ENCODE measurements at regions not wholly inside any gene's neighbourhood (a gene's known extent, or its start where the extent isn't known, plus 50 kb on each side); places are given as distances from the start of the nearest gene placed in this dataset.
"Not testable (repeated sequence)": the region's sequence is repeated elsewhere in the genome, so short reads cannot be mapped to it uniquely, and the experiment has no call there.

DNA sequence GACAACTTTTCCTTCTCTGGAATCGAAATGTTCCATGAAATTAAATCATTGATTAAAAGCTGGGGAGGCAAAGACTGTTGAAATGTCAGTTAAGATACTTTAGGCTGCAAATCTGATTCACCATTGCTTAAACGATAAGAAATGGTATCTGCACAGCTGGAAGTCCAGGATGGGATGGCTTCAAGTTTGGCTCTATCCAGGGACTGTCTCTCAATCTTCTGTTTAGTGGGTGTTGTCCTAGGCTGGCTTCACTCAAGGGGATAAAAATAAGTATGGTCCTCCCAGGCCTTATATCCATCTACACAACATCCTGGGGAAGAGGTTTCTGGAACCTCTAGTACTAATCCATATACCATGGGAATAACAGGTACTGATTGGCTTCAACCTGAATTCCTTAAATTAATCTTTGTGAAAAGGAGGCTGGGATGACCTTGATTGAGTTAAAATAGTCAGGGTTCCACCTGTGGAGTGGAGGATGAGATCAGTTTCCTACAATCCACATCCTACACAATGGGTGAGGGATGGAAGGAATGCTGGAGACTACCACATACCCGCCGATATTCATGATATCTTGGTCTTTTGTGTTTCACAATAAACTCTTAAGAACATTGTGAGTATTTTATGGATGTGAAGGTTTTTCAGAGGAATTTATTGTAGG lies 156.0 kb upstream of the L3MBTL4 start:
- no peak for DNase-seq (ENCODE audit: low spot score)

DNA sequence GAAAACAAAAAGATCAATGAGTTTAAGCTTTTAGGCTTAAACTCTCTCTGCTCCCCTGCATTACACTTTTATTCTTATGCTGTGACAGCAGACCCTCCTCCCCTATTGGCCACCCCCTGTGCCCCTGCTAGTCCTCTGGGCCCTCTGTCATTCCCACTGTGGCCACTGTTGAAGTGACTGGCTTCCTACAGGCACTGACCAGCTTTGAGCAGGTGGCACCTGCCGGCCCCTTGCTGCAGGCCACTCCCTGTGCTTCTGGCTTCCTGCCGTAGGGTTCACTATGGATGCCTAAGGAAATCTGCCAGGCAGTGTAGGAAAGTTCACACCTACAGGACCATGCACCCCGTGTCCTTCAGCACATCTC lies 156.5 kb upstream of the L3MBTL4 start:
- DNase-seq (ENCODE audit: low spot score) = no peak

DNA sequence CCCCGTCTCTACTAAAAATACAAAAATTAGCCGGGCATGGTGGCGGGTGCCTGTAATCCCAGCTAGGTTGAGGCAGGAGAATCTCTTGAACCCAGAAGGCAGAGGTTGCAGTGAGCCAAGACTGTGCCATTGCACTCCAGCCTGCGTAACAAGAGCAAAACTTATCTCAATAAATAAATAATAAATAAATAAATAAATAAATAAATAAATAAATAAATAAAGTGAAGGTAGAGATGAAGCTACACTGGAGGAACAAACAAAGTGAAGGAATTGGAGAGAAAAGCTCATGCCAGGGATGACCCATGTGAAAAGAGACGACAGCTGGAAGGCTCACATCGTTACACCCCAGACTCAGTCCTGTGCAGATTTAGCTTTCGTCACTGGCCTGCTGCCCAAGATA lies 157.3 kb upstream of the ARHGAP28 start:
- not testable (repeated sequence) for DNase-seq (ENCODE audit: low spot score)

DNA sequence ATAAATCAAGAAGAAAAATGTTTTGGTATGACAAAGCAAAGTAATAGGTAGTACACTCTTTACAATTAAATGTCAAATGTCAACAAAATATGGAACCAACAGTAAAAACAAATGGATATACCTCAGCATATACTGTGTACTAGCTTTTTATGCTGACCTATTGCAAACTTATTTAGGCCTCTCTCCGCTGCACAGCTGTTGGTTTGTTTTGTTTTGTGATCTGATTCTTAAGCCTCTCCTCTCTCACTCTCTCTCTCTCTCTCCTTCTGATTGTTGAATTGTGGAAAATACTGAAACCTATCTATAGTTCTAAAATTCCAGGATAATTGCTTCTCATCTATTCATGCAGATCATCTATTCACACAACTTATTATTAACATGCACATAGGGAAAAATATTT lies 154.9 kb upstream of the ARHGAP28 start:
- DNase-seq (ENCODE audit: low spot score) = no peak

DNA sequence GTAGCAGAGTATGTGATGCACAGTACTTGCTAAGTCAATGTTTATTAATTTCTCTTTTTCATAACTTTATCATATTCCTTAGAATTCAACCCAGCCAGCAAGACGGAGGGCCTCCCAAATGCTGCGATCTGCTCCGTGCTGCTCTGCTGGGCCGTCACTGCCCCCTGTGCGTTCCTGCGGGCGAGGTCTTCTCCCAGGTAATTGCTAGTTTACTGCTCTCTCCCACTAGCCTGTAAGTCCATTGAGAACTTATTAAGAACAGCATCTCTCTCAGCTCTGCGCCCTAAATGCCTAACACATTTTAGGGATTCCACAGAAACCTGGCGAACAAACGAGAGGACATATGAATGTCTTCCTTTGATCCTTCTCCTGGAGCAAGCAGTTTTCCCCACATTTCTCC lies 153.6 kb upstream of the ARHGAP28 start:
- no peak for DNase-seq (ENCODE audit: low spot score)

- DNase-seq (ENCODE audit: low spot score) = no peak
Measured at GRCh38 chr18:6576718-6577375, 152.7 kb upstream of the ARHGAP28 start.

GRCh38 chr18:6578686-6579085 lies 150.8 kb upstream of the ARHGAP28 start:
- DNase-seq (ENCODE audit: low spot score) = no peak

DNA sequence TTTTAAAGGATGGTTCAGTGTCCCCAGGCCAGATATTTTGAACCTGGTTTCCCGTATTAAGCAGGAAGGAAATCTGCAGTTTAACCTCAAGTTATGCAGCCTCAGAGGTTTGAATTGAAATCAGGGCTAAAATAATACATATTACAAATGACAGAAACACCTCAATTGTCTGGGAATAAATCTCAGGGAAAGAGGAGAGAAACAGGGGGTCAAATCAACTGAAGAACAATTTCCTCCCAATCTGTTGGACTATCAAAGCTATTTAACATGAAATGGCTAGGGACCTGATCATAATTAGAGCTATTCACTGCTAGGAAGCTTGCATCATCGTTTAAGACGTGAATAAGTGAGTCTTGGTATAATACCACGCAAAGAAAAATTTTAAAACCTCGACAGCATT lies 150.0 kb upstream of the ARHGAP28 start:
- DNase-seq (ENCODE audit: low spot score) = no peak

- DNase-seq (ENCODE audit: low spot score) = no peak
Measured at GRCh38 chr18:6580401-6580800, 149.1 kb upstream of the ARHGAP28 start.

- DNase-seq (ENCODE audit: low spot score) = no peak
Measured at GRCh38 chr18:6589923-6590322, 139.6 kb upstream of the ARHGAP28 start.

DNA sequence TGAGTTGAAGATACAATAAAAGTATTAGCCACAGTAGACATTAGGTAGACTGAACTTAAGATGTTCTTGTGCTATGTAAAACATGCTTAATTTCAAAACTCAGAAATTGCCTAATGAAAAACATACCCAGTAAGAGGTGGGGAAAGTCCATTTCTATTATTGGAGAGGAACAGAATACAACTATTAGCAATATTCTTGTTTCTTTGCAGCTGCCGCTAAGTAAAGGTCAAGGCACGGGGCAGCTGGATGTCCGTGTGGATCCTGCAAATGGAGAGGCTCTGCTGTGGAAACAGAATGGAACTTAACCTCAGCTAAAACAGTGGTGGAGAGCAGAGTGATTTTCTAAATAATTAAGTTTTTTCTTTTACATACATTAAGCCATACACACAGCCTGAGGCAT lies 139.2 kb upstream of the ARHGAP28 start:
- DNase-seq (ENCODE audit: low spot score) = no peak

DNA sequence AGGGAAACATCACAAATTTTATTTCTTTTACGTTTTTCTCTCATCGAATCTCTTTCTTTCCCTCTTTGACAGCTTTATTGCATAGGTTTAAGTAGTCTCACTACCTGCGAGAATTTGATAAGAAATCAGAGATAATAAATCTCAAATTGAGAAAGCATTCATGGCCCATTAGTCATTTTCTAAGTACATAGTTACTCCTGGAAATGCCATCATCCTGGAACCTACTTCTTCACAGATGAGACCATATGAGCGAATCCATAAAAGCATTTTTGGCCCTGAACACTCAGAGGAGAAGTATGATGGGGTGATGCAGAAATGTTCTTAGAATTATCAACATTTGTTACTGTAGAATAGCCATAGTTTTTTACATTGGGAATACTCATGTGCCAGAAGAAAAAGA lies 138.0 kb upstream of the ARHGAP28 start:
- no peak for DNase-seq (ENCODE audit: low spot score)

DNA sequence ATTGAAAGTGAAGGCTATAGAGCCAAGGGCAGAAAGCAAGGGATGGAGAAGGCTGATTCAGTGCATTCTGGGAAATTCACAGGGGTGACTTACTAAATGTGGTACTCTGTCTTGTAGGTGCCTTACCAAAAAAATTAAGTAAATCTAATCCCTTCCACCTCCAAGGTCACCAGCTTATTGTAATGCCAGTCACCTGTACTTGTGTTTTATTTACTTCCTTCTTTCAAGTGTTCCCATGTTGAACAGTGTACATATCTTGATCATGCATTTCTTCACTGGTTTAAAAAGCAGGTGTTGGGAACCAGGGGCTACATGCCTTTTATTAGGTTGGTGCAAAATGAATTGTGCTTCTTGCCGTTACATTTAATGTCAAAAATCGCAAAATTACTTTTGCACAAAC lies 137.0 kb upstream of the ARHGAP28 start:
- no peak for DNase-seq (ENCODE audit: low spot score)

DNA sequence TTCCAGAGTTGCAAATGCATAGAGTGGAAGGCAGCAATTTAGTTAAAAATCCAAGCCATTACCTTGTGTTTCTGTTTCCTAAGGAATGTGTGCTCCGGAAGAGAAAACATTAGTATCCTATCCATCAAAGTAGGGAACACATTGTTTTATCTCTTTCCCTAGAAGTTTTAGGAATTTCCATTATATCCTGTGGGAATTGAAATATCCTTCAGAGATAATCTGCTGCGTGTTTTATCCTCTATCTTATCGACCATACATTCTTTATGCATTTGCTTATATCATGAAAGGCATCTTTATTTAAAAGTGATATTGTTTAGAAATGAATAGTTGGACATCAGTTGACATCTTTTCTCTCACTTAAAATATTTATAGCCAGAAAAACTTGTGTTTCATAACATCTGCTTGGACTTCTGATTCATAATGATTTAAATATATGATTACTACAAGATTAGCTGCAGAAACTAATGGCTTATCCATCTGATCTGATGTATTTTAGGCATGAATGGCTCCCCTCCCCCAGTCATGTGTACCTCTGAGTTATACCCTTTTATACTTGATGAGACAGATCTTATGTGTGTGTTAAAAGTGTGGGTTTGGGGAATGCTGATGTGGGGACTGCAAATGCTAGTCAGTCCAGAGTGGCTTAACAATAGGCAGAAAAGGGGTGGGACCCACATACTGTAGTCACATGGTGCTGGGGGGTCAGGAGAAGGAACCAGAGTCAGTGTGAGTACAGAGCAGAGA lies 136.2 kb upstream of the ARHGAP28 start:
- DNase-seq (ENCODE audit: low spot score) = no peak

GRCh38 chr18:6595666-6596065 lies 133.8 kb upstream of the ARHGAP28 start:
- peak; percentile 33 for DNase-seq (ENCODE audit: low spot score)

DNA sequence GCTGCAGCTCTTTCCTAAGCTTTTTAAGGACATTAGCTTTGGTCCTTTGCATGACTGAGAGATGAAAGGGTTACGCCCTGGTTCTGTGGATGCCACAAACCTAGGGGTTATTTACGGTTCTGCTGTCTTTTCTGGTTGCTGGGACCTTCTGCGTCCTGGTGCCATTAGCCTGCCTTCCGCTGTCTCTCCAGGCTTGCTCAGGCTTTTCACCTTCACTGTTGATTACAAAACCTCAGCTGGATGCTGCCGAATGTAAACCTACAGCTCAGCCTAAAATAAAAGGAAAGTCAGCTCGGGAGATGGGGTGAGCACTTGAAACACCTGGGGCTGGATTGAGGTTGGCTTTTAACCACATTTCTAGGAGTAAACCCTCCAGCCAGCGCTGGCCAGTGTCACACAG lies 130.9 kb upstream of the ARHGAP28 start:
- DNase-seq (ENCODE audit: low spot score) = no peak

- no peak for DNase-seq (ENCODE audit: low spot score)
Measured at GRCh38 chr18:6600667-6601167, 128.8 kb upstream of the ARHGAP28 start.

GRCh38 chr18:6601241-6601640 lies 128.3 kb upstream of the ARHGAP28 start:
- DNase-seq (ENCODE audit: low spot score) = no peak

DNA sequence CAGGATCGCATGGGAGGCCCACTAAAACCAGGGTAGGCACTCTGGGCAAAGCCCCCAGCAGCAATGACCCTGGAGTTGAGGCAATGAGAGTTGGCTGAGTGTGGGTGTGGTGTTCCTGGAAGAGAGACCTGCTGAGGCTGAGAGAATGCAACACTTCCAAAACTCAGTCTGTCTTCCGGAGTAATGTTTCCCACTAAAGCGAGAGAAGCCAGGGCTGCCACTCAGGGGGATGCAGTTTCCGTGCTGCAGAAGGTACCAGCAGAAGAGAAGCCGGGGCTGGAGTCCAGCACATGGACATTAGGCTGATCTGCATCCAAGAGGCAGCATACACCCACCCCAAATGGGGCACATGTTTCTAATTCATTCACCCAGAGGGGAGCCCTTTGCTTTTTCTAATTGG lies 127.2 kb upstream of the ARHGAP28 start:
- DNase-seq (ENCODE audit: low spot score) = no peak

GRCh38 chr18:6604573-6604941 lies 125.0 kb upstream of the ARHGAP28 start:
- DNase-seq (ENCODE audit: low spot score) = no peak

GRCh38 chr18:6605115-6605869 lies 124.2 kb upstream of the ARHGAP28 start:
- peak; percentile 55 for DNase-seq (ENCODE audit: low spot score)

- no peak for DNase-seq (ENCODE audit: low spot score)
Measured at GRCh38 chr18:6606411-6607085, 123.0 kb upstream of the ARHGAP28 start.
